ENCODE measurements at regions not wholly inside any gene's neighbourhood (a gene's known extent, or its start where the extent isn't known, plus 50 kb on each side); places are given as distances from the start of the nearest gene placed in this dataset.
"Not testable (repeated sequence)": the region's sequence is repeated elsewhere in the genome, so short reads cannot be mapped to it uniquely, and the experiment has no call there.

GRCh38 chr4:3961091-3961672 lies 195.0 kb downstream of the ADRA2C start:
- DNase-seq (ENCODE audit: low spot score): not testable (repeated sequence)

GRCh38 chr4:3964572-3965278 lies 198.5 kb downstream of the ADRA2C start:
- DNase-seq (ENCODE audit: low spot score): not testable (repeated sequence)

- DNase-seq (ENCODE audit: low spot score): not testable (repeated sequence)
Observed at GRCh38 chr4:3967204-3967603, 201.0 kb downstream of the ADRA2C start.

- not testable (repeated sequence) for DNase-seq (ENCODE audit: low spot score)
Observed at GRCh38 chr4:3972626-3973025, 206.4 kb downstream of the ADRA2C start.

GRCh38 chr4:3973581-3974200 lies 207.5 kb downstream of the ADRA2C start:
- not testable (repeated sequence) for DNase-seq (ENCODE audit: low spot score)

GRCh38 chr4:3983518-3984125 lies 217.4 kb downstream of the ADRA2C start:
- DNase-seq (ENCODE audit: low spot score): not testable (repeated sequence)

- DNase-seq (ENCODE audit: low spot score): not testable (repeated sequence)
Observed at GRCh38 chr4:3984796-3985195, 218.6 kb downstream of the ADRA2C start.

- not testable (repeated sequence) for DNase-seq (ENCODE audit: low spot score)
Observed at GRCh38 chr4:3986412-3986811, 220.2 kb downstream of the ADRA2C start.

- not testable (repeated sequence) for DNase-seq (ENCODE audit: low spot score)
Observed at GRCh38 chr4:3997386-3997785, 229.3 kb downstream of the OTOP1 start.

GRCh38 chr4:4004036-4004435 lies 222.7 kb downstream of the OTOP1 start:
- not testable (repeated sequence) for DNase-seq (ENCODE audit: low spot score)

- not testable (repeated sequence) for DNase-seq (ENCODE audit: low spot score)
Observed at GRCh38 chr4:4004702-4005101, 222.0 kb downstream of the OTOP1 start.

GRCh38 chr4:4006356-4006755 lies 220.4 kb downstream of the OTOP1 start:
- not testable (repeated sequence) for DNase-seq (ENCODE audit: low spot score)

GRCh38 chr4:4019071-4019470 lies 207.7 kb downstream of the OTOP1 start:
- not testable (repeated sequence) for DNase-seq (ENCODE audit: low spot score)

- not testable (repeated sequence) for DNase-seq (ENCODE audit: low spot score)
Observed at GRCh38 chr4:4021161-4021560, 205.6 kb downstream of the OTOP1 start.

- DNase-seq (ENCODE audit: low spot score): peak; percentile 1
Observed at GRCh38 chr4:4026708-4027107, 200.0 kb downstream of the OTOP1 start.

- DNase-seq (ENCODE audit: low spot score): not testable (repeated sequence)
Observed at GRCh38 chr4:4028752-4029151, 198.0 kb downstream of the OTOP1 start.

- DNase-seq (ENCODE audit: low spot score): not testable (repeated sequence)
Observed at GRCh38 chr4:4030509-4030908, 196.2 kb downstream of the OTOP1 start.

GRCh38 chr4:4031446-4032135 lies 195.1 kb downstream of the OTOP1 start:
- DNase-seq (ENCODE audit: low spot score): not testable (repeated sequence)

- DNase-seq (ENCODE audit: low spot score): not testable (repeated sequence)
Observed at GRCh38 chr4:4032364-4032763, 194.4 kb downstream of the OTOP1 start.

GRCh38 chr4:4032801-4033605 lies 193.7 kb downstream of the OTOP1 start:
- not testable (repeated sequence) for DNase-seq (ENCODE audit: low spot score)
